WTC11 (cell line): ENCODE measurements at regions not wholly inside any gene's neighbourhood (a gene's known extent, or its start where the extent isn't known, plus 50 kb on each side); places are given as distances from the start of the nearest gene placed in this dataset.

Experiments used
- ATAC-seq: fragments of 200-7000 bp; cut with Tn5 transposase; 2 replicates; pipeline ENCODE4 v1.10.0; 2021; ENCODE audit warnings: mild to moderate bottlenecking, moderate library complexity
- CTCF ChIA-PET: fragments of 300-600 bp; sonication (Branson Sonifier 250); formaldehyde crosslinking; loops from one replicate; lab custom pipeline; 2021; ENCODE audit warnings: antibody characterized with exemption; lab: Charles Lee
- POLR2A ChIA-PET: fragments of 350-600 bp; sonication (Branson Sonifier 250); formaldehyde crosslinking; loops from one replicate; lab custom pipeline; 2021; ENCODE audit warnings: antibody characterized with exemption; lab: Charles Lee
- DNase-seq: peaks from one replicate; pipeline ENCODE4 v3.0.0; 2021; ENCODE audit warnings: low spot score
- H3K27ac Mint-ChIP-seq: 2 replicates; pipeline ENCODE4 v1.8.0; 2021; ENCODE audit warnings: mixed read lengths
- H3K27me3 Mint-ChIP-seq: 2 replicates; pipeline ENCODE4 v1.8.0; 2021; ENCODE audit warnings: low read depth, mild to moderate bottlenecking, moderate library complexity, mixed read lengths
- H3K36me3 Mint-ChIP-seq: 2 replicates; pipeline ENCODE4 v1.8.0; 2021; ENCODE audit warnings: mixed read lengths
- H3K4me1 Mint-ChIP-seq: 2 replicates; pipeline ENCODE4 v1.8.0; 2022; ENCODE audit warnings: mixed read lengths
- H3K4me3 Mint-ChIP-seq: 2 replicates; pipeline ENCODE4 v1.8.0; 2021; ENCODE audit warnings: mild to moderate bottlenecking, moderate library complexity, mixed read lengths
- H3K9me3 Mint-ChIP-seq: 2 replicates; pipeline ENCODE4 v1.8.0; 2021; ENCODE audit warnings: mixed read lengths
- ATF6 ChIP-seq: sonication (generic); formaldehyde crosslinking; IDR thresholded peaks from 2 replicates; pipeline ENCODE4 v1.8.1; 2023; ENCODE audit warnings: mild to moderate bottlenecking, missing genetic modification reagents
- ELF4 ChIP-seq: sonication (generic); formaldehyde crosslinking; IDR thresholded peaks from 2 replicates; pipeline ENCODE4 v1.8.1; 2022; ENCODE audit warnings: low read depth, mild to moderate bottlenecking, moderate library complexity, missing genetic modification reagents
- ETV6 ChIP-seq: sonication (generic); formaldehyde crosslinking; IDR thresholded peaks from 2 replicates; pipeline ENCODE4 v1.8.1; 2022; ENCODE audit warnings: mild to moderate bottlenecking, missing genetic modification reagents
- FOXP1 ChIP-seq: sonication (generic); formaldehyde crosslinking; IDR thresholded peaks from 2 replicates; pipeline ENCODE4 v1.8.0; 2022; ENCODE audit warnings: missing genetic modification reagents, mild to moderate bottlenecking, moderate library complexity, borderline replicate concordance
- JAZF1 ChIP-seq: fragments of 250-450 bp; sonication (Bioruptor Pico); IDR thresholded peaks from 2 replicates; pipeline ENCODE4 v1.9.0; 2021; ENCODE audit warnings: moderate library complexity, mild to moderate bottlenecking, inconsistent platforms
- MLX ChIP-seq: sonication (generic); formaldehyde crosslinking; IDR thresholded peaks from 2 replicates; pipeline ENCODE4 v1.8.1; 2023; ENCODE audit warnings: mild to moderate bottlenecking, missing genetic modification reagents, moderate library complexity
- PRRX2 ChIP-seq: fragments of 250-450 bp; sonication (Bioruptor Pico); IDR thresholded peaks from 2 replicates; pipeline ENCODE4 v1.8.0; 2021; ENCODE audit warnings: mild to moderate bottlenecking
- SMAD4 ChIP-seq: sonication (generic); formaldehyde crosslinking; IDR thresholded peaks from 2 replicates; pipeline ENCODE4 v1.8.0; 2022; ENCODE audit warnings: mild to moderate bottlenecking, missing genetic modification reagents
- STAT6 ChIP-seq: sonication (generic); formaldehyde crosslinking; conservative IDR thresholded peaks from 2 replicates; pipeline ENCODE4 v1.8.1; 2023; ENCODE audit warnings: mild to moderate bottlenecking, low read depth, missing genetic modification reagents, moderate library complexity
- ZBTB43 ChIP-seq: sonication (generic); formaldehyde crosslinking; IDR thresholded peaks from 2 replicates; pipeline ENCODE4 v1.8.1; 2023; ENCODE audit warnings: mild to moderate bottlenecking, missing genetic modification reagents
- ZNF219 ChIP-seq: sonication (generic); formaldehyde crosslinking; IDR thresholded peaks from 2 replicates; pipeline ENCODE4 v1.8.0; 2023; ENCODE audit warnings: missing genetic modification reagents, mild to moderate bottlenecking, borderline replicate concordance
- ZNF532 ChIP-seq: fragments of 250-450 bp; sonication (Bioruptor Pico); IDR thresholded peaks from 2 replicates; pipeline ENCODE4 v1.9.0; 2021; ENCODE audit warnings: mild to moderate bottlenecking, borderline replicate concordance
- TF ChIP-seq, protein P1 (sequence below): sonication (generic); formaldehyde crosslinking; IDR thresholded peaks from 2 replicates; pipeline ENCODE4 v1.8.0; 2022; ENCODE audit warnings: mild to moderate bottlenecking, missing genetic modification reagents
- TF ChIP-seq, protein P2 (sequence below): fragments of 250-450 bp; sonication (Bioruptor Pico); IDR thresholded peaks from 2 replicates; pipeline ENCODE4 v1.9.0; 2021; ENCODE audit warnings: moderate library complexity, mild to moderate bottlenecking, inconsistent platforms, borderline replicate concordance

GRCh38 chr7:94289071-94289470 is 105.6 kb upstream of the COL1A2 start (continued):
- no peak for TF ChIP-seq STAT6 (CRISPR knock-in tag)
- TF ChIP-seq MLX = no peak

DNA sequence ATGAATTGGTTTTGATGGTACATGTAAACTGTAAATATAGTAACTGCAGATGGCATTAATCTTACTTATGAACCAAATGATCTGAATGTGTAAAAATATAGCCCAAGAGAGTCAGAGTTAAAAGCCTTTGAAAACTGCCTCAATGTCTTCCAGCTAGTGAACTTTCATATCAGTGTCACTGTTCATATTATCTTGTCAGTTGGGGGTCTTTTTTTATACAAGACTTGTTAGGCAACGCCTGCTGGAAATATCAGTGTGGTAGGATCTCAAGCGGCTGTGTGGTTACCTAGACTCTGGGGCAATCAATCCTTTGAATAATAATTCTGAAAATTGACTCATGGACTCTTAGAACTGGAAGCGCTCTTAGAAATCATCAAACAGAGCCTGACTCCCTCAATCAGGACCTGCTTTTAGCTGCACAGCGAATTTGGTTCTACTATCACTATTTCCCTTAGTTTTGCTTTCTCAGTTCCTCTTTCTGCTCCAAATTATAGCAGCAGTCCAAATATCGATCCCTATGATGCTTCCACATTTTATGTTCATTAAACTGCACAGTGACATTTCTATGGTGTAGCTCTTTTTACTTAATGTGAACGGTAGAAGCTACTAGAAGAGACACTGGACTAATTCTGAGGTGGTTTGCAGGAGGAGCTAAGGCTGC is 100.1 kb upstream of the COL1A2 start:
- Mint-ChIP-seq H3K27me3 (no peaks in the 10 kb centered on the region), H3K9me3 (no peaks in the 10 kb centered on the region), H3K4me1 (peaks cover 5% of the 10 kb centered on the region; the same call in 1 of the 2 replicates), H3K27ac (no peak overlapping the region), H3K36me3 (no peaks in the 10 kb centered on the region), H3K4me3 (no peak overlapping the region)
- DNase-seq (no peak), ATAC-seq (no peak)
- TF ChIP-seq ELF4 (CRISPR knock-in tag) (no peak), ETV6 (no peak), ZBTB43 (CRISPR knock-in tag) (no peak), SMAD4 (CRISPR knock-in tag) (no peak)
- TF ChIP-seq, protein P1, sequence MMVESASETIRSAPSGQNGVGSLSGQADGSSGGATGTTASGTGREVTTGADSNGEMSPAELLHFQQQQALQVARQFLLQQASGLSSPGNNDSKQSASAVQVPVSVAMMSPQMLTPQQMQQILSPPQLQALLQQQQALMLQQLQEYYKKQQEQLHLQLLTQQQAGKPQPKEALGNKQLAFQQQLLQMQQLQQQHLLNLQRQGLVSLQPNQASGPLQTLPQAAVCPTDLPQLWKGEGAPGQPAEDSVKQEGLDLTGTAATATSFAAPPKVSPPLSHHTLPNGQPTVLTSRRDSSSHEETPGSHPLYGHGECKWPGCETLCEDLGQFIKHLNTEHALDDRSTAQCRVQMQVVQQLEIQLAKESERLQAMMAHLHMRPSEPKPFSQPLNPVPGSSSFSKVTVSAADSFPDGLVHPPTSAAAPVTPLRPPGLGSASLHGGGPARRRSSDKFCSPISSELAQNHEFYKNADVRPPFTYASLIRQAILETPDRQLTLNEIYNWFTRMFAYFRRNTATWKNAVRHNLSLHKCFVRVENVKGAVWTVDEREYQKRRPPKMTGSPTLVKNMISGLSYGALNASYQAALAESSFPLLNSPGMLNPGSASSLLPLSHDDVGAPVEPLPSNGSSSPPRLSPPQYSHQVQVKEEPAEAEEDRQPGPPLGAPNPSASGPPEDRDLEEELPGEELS = no peak
- POLR2A ChIA-PET = no interaction called here
- CTCF ChIA-PET = interaction anchor here (0.5 to 11.6 kb wide), 2 partner anchors 100 to 155 kb away, joined by 4 to 142 read pairs; partner anchors contain the start of gene COL1A2

DNA sequence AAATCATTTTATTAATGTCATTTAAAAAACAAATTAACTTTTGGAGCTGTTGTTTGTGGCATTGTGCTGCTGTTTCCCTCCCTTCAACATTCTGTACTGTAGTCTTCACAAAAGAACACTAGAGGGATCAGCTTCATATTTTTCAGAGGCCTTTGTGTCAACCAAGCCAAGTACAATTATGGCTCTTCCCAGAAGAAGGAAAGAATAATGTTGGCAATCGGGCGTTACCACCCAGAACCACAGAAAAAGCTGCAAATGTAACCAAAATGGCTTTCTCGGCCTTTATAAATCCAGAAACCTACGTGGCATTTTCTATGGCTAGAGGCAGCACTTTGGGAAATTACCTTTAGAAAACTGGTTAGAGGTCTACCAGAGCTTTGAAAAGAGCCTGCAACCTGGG is 98.8 kb upstream of the COL1A2 start:
- ATAC-seq = no peak

More for the DNA sequence above, 98.8 kb upstream of the COL1A2 start:
- ChIA-PET CTCF (interaction anchor here (0.6 to 11.6 kb wide), 5 partner anchors 42 to 140 kb away, joined by 3 to 142 read pairs (median 3); partner anchors contain the start of gene COL1A2), POLR2A (interaction anchor here (0.6 to 1.9 kb wide), 2 partner anchors 99 to 262 kb away, joined by 4 to 7 read pairs; partner anchors contain the start of gene COL1A2)
- no peaks in the 10 kb centered on the region for H3K9me3 Mint-ChIP-seq
- peaks cover 11% of the 10 kb centered on the region for H3K4me1 Mint-ChIP-seq
- no peak overlapping the region for H3K27ac Mint-ChIP-seq
- no peak for DNase-seq
- TF ChIP-seq, protein P2, sequence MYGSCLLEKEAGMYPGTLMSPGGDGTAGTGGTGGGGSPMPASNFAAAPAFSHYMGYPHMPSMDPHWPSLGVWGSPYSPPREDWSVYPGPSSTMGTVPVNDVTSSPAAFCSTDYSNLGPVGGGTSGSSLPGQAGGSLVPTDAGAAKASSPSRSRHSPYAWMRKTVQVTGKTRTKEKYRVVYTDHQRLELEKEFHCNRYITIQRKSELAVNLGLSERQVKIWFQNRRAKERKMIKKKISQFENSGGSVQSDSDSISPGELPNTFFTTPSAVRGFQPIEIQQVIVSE (CRISPR knock-in tag) = no peak
- TF ChIP-seq ATF6 = no peak
- TF ChIP-seq FOXP1 (CRISPR knock-in tag) = no peak
- no peak for TF ChIP-seq ZNF219
- TF ChIP-seq PRRX2 (CRISPR knock-in tag) = no peak
- no peak for TF ChIP-seq JAZF1 (CRISPR knock-in tag)
- TF ChIP-seq SMAD4 (CRISPR knock-in tag) = no peak
- TF ChIP-seq ZNF532 (CRISPR knock-in tag) = no peak
- no peaks in the 10 kb centered on the region for H3K36me3 Mint-ChIP-seq
- no peak overlapping the region for H3K4me3 Mint-ChIP-seq
- no peaks in the 10 kb centered on the region for H3K27me3 Mint-ChIP-seq
